ENCODE measurements at regions not wholly inside any gene's neighbourhood (a gene's known extent, or its start where the extent isn't known, plus 50 kb on each side); places are given as distances from the start of the nearest gene placed in this dataset.

DNA sequence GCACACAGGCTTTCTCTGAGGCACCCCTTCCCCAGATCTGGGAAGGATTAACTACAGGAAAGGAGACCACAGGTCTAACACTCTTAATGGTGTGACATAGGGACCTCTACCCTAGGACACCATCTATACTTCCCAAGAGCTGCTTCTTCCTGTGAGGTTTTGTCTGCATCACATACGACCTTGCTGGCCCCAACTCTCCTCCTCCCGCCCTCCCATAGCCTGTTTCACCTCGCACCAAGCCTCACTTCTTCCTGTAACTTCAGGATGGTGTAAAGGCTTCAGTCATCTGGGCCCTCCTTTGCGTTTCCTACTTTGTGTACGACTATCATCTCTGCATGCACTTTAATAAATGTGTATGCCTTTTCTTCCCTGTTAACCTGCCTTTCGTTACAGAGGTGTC lies 274.3 kb downstream of the KLF6 start:
- FAIRE-seq (no peak), DNase-seq (ENCODE audit: low read depth, low spot score) (no peak)
- Histone ChIP-seq H3K4me2 (ENCODE audit: insufficient read depth, low read length) (no peak overlapping the region), H3K36me3 (ENCODE audit: control insufficient read depth in 2 of 2, extremely low read depth in 1 of 2, insufficient read depth in 2 of 2, low read length in 2 of 2) (no peaks in the 10 kb centered on the region), H3K9me1 (replicated peaks; ENCODE audit: control insufficient read depth, extremely low read depth, insufficient read depth, low read length) (no peaks in the 10 kb centered on the region), H3K27ac (ENCODE audit: insufficient read depth, low read depth, low read length) (no peak overlapping the region), H2AFZ (ENCODE audit: low read depth, low read length) (no peak overlapping the region), H3K4me1 (ENCODE audit: control insufficient read depth, extremely low read depth, insufficient read depth, low read length) (no peaks in the 10 kb centered on the region), H3K4me3 (replicated peaks in 1 of 3; ENCODE audit: insufficient read depth in 1 of 3, low read depth in 1 of 3, low read length in 3 of 3) (no peak overlapping the region), H3K27me3 (ENCODE audit: control insufficient read depth in 2 of 2, insufficient read depth in 2 of 2, low read length in 2 of 2) (no peaks in the 10 kb centered on the region), H3K79me2 (ENCODE audit: control insufficient read depth, insufficient read depth, low read length) (no peaks in the 10 kb centered on the region), H4K20me1 (replicated peaks; ENCODE audit: control insufficient read depth, extremely low read depth, insufficient read depth, low read length) (no peaks in the 10 kb centered on the region), H3K9ac (replicated peaks; ENCODE audit: extremely low read depth, insufficient read depth, low read length) (no peak overlapping the region), H3K9me3 (replicated peaks; ENCODE audit: control insufficient read depth, insufficient read depth, low read length) (no peaks in the 10 kb centered on the region)
- CTCF ChIA-PET: no interaction called here
- TF ChIP-seq JUN (IDR thresholded peaks at IDR 0.05; ENCODE audit: borderline replicate concordance, insufficient read depth, insufficient read length, low read depth) (no peak), POLR2AphosphoS5 (IDR thresholded peaks at IDR 0.05; ENCODE audit: insufficient read depth, low read depth, low read length) (no peak), GATA2 (IDR thresholded peaks at IDR 0.05; ENCODE audit: insufficient read depth, insufficient read length, low read depth, low read length) (no peak), FOS (IDR thresholded peaks at IDR 0.05; ENCODE audit: borderline replicate concordance, insufficient read depth, low read length) (no peak), EZH2 (IDR thresholded peaks at IDR 0.05; ENCODE audit: borderline replicate concordance, low read depth, low read length, severe bottlenecking) (no peak), POLR2A (IDR thresholded peaks at IDR 0.05; ENCODE audit: low read depth, low read length) (no peak), MYC (IDR thresholded peaks at IDR 0.05; ENCODE audit: low read depth, low read length) (no peak)
- TF ChIP-seq, protein P1, sequence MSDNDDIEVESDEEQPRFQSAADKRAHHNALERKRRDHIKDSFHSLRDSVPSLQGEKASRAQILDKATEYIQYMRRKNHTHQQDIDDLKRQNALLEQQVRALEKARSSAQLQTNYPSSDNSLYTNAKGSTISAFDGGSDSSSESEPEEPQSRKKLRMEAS (IDR thresholded peaks at IDR 0.05; ENCODE audit: insufficient read depth, insufficient read length): no peak
- TF ChIP-seq, protein P2, sequence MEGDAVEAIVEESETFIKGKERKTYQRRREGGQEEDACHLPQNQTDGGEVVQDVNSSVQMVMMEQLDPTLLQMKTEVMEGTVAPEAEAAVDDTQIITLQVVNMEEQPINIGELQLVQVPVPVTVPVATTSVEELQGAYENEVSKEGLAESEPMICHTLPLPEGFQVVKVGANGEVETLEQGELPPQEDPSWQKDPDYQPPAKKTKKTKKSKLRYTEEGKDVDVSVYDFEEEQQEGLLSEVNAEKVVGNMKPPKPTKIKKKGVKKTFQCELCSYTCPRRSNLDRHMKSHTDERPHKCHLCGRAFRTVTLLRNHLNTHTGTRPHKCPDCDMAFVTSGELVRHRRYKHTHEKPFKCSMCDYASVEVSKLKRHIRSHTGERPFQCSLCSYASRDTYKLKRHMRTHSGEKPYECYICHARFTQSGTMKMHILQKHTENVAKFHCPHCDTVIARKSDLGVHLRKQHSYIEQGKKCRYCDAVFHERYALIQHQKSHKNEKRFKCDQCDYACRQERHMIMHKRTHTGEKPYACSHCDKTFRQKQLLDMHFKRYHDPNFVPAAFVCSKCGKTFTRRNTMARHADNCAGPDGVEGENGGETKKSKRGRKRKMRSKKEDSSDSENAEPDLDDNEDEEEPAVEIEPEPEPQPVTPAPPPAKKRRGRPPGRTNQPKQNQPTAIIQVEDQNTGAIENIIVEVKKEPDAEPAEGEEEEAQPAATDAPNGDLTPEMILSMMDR (IDR thresholded peaks at IDR 0.05; ENCODE audit: extremely low read depth in 1 of 2, insufficient read depth in 1 of 2, low read depth in 1 of 2, low read length in 2 of 2): no peak
- intact Hi-C loops (cut with micrococcal nuclease) (no loop called here), dilution Hi-C loops (cut with MboI; ENCODE audit: extremely low pct_ligation_motif_present, low sequenced_read_pairs) (no loop called here)
- no TSS peak for BruUV-seq (replicated peaks)
- POLR2A ChIA-PET: no interaction called here
